22Rv1 (cell line): ENCODE measurements at regions not wholly inside any gene's neighbourhood (a gene's known extent, or its start where the extent isn't known, plus 50 kb on each side); places are given as distances from the start of the nearest gene placed in this dataset.

Source experiments
- ZFX ChIP-seq: fragments of 450-650 bp; IDR thresholded peaks from 2 replicates; pipeline ENCODE4 v1.6.1; 2017; ENCODE audit warnings: antibody characterized with exemption, borderline replicate concordance
- TF ChIP-seq, protein P1 (sequence below): fragments of 450-650 bp; IDR thresholded peaks from 2 replicates; pipeline ENCODE4 v1.5.1; 2017; ENCODE audit warnings: mild to moderate bottlenecking

DNA sequence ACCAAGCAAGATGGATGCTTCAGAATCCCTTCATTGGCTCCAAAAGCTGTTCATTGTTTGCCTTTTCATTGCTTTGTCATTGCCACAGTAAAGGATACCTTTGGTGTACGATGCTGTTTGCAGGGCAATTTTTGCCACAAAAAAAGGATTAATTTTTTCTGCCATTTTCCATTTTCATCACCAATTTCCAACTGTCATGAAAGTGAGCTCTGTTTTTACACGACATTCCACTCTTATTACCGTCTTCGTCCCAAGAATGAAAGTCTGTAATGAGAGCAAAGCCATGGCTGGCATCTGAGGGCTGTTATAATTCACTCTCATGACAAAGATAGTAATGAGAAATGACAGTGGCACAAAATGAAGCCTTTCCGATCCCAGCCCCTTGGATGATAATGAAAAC lies 272.7 kb upstream of the DCN start:
- TF ChIP-seq, protein P1, sequence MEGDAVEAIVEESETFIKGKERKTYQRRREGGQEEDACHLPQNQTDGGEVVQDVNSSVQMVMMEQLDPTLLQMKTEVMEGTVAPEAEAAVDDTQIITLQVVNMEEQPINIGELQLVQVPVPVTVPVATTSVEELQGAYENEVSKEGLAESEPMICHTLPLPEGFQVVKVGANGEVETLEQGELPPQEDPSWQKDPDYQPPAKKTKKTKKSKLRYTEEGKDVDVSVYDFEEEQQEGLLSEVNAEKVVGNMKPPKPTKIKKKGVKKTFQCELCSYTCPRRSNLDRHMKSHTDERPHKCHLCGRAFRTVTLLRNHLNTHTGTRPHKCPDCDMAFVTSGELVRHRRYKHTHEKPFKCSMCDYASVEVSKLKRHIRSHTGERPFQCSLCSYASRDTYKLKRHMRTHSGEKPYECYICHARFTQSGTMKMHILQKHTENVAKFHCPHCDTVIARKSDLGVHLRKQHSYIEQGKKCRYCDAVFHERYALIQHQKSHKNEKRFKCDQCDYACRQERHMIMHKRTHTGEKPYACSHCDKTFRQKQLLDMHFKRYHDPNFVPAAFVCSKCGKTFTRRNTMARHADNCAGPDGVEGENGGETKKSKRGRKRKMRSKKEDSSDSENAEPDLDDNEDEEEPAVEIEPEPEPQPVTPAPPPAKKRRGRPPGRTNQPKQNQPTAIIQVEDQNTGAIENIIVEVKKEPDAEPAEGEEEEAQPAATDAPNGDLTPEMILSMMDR, result no peak
- TF ChIP-seq ZFX, result no peak
